ENCODE measurements at regions not wholly inside any gene's neighbourhood (a gene's known extent, or its start where the extent isn't known, plus 50 kb on each side); places are given as distances from the start of the nearest gene placed in this dataset.

- no peaks in the 10 kb centered on the region for H3K36me3 Mint-ChIP-seq (ENCODE audit: unreplicated experiment)
- peaks cover 4% of the 10 kb centered on the region for H3K27me3 Mint-ChIP-seq (ENCODE audit: unreplicated experiment)
- peak; percentile 93 for DNase-seq (ENCODE audit: extremely low spot score, unreplicated experiment)
- peaks cover 5% of the 10 kb centered on the region for H3K9me3 Mint-ChIP-seq (ENCODE audit: unreplicated experiment)
- peaks cover 15% of the 10 kb centered on the region for H3K4me1 Mint-ChIP-seq (ENCODE audit: unreplicated experiment)
- TF ChIP-seq CTCF (IDR thresholded peaks at IDR 0.05), result peak; percentile 89
- H3K4me3 Mint-ChIP-seq (ENCODE audit: unreplicated experiment), result no peak overlapping the region
- no peak overlapping the region for H3K27ac Mint-ChIP-seq (ENCODE audit: unreplicated experiment)
Observed at GRCh38 chr15:31215490-31216214, 111.0 kb upstream of the KLF13 start.

GRCh38 chr15:31216215-31216911, 110.3 kb upstream of the KLF13 start:
- Mint-ChIP-seq H3K4me1 (ENCODE audit: unreplicated experiment) (peaks cover 15% of the 10 kb centered on the region), H3K27ac (ENCODE audit: unreplicated experiment) (peak overlapping the region; percentile 62), H3K9me3 (ENCODE audit: unreplicated experiment) (peaks cover 2% of the 10 kb centered on the region), H3K4me3 (ENCODE audit: unreplicated experiment) (peak overlapping the region; percentile 69), H3K36me3 (ENCODE audit: unreplicated experiment) (no peaks in the 10 kb centered on the region), H3K27me3 (ENCODE audit: unreplicated experiment) (peaks cover 5% of the 10 kb centered on the region)
- no peak for TF ChIP-seq CTCF (IDR thresholded peaks at IDR 0.05)
- no peak for DNase-seq (ENCODE audit: extremely low spot score, unreplicated experiment)

GRCh38 chr15:31217067-31217466, 109.6 kb upstream of the KLF13 start:
- no peak for DNase-seq (ENCODE audit: extremely low spot score, unreplicated experiment)
- peaks cover 15% of the 10 kb centered on the region for H3K4me1 Mint-ChIP-seq (ENCODE audit: unreplicated experiment)
- H3K27me3 Mint-ChIP-seq (ENCODE audit: unreplicated experiment), result peaks cover 5% of the 10 kb centered on the region
- H3K9me3 Mint-ChIP-seq (ENCODE audit: unreplicated experiment), result no peaks in the 10 kb centered on the region
- H3K27ac Mint-ChIP-seq (ENCODE audit: unreplicated experiment), result no peak overlapping the region
- H3K36me3 Mint-ChIP-seq (ENCODE audit: unreplicated experiment), result no peaks in the 10 kb centered on the region
- no peak for TF ChIP-seq CTCF (IDR thresholded peaks at IDR 0.05)
- no peak overlapping the region for H3K4me3 Mint-ChIP-seq (ENCODE audit: unreplicated experiment)

GRCh38 chr15:31217566-31218270, 108.9 kb upstream of the KLF13 start:
- TF ChIP-seq CTCF (IDR thresholded peaks at IDR 0.05), result no peak
- H3K4me1 Mint-ChIP-seq (ENCODE audit: unreplicated experiment), result peaks cover 19% of the 10 kb centered on the region
- no peak overlapping the region for H3K4me3 Mint-ChIP-seq (ENCODE audit: unreplicated experiment)
- DNase-seq (ENCODE audit: extremely low spot score, unreplicated experiment), result no peak
- no peaks in the 10 kb centered on the region for H3K36me3 Mint-ChIP-seq (ENCODE audit: unreplicated experiment)
- H3K27ac Mint-ChIP-seq (ENCODE audit: unreplicated experiment), result no peak overlapping the region
- H3K27me3 Mint-ChIP-seq (ENCODE audit: unreplicated experiment), result peaks cover 6% of the 10 kb centered on the region
- no peaks in the 10 kb centered on the region for H3K9me3 Mint-ChIP-seq (ENCODE audit: unreplicated experiment)

GRCh38 chr15:31219221-31219620, 107.4 kb upstream of the KLF13 start:
- Mint-ChIP-seq H3K36me3 (ENCODE audit: unreplicated experiment) (no peaks in the 10 kb centered on the region), H3K4me1 (ENCODE audit: unreplicated experiment) (peaks cover 33% of the 10 kb centered on the region), H3K27ac (ENCODE audit: unreplicated experiment) (no peak overlapping the region), H3K27me3 (ENCODE audit: unreplicated experiment) (peaks cover 8% of the 10 kb centered on the region), H3K9me3 (ENCODE audit: unreplicated experiment) (no peaks in the 10 kb centered on the region), H3K4me3 (ENCODE audit: unreplicated experiment) (no peak overlapping the region)
- no peak for TF ChIP-seq CTCF (IDR thresholded peaks at IDR 0.05)
- DNase-seq (ENCODE audit: extremely low spot score, unreplicated experiment), result no peak
